ENCODE measurements at regions not wholly inside any gene's neighbourhood (a gene's known extent, or its start where the extent isn't known, plus 50 kb on each side); places are given as distances from the start of the nearest gene placed in this dataset.

GRCh38 chr15:83352119-83352518 is 67.7 kb upstream of the BNC1 start:
- no peaks in the 10 kb centered on the region for H3K9me3 ChIP-seq (ENCODE audit: low read length)
- peaks cover 0 to 5% of the 10 kb centered on the region in 2 experiments; a peak in 3 of 5 replicates for H3K27me3 ChIP-seq (ENCODE audit: control insufficient read depth in 1 of 2, insufficient read depth in 2 of 2, low read length in 2 of 2)
- intact Hi-C loops (cut with micrococcal nuclease; ENCODE audit: unreplicated experiment) (no loop called here), in situ Hi-C loops (cut with HindIII; ENCODE audit: extremely low pct_ligation_motif_present, low pct_unique_long_range_greater_than_20kb) (no loop called here)
- no peaks in the 10 kb centered on the region for H4K20me1 ChIP-seq (ENCODE audit: insufficient read depth, low read length)
- H2AFZ ChIP-seq (ENCODE audit: low read length) = no peak overlapping the region
- ChIA-PET POLR2A (no interaction called here), CTCF (ENCODE audit: low intra/inter-chr PET ratio, low total read pairs) (no interaction called here)
- ATAC-seq (no peak), DNase-seq (ENCODE audit: low spot score) (no peak), FAIRE-seq (no peak)
- TF ChIP-seq ZNF260 (CRISPR knock-in tag; IDR thresholded peaks at IDR 0.05; ENCODE audit: borderline replicate concordance, low read depth) = no peak
- TF ChIP-seq TMF1 (CRISPR knock-in tag; IDR thresholded peaks at IDR 0.05; ENCODE audit: low read depth) = no peak
- no peak for TF ChIP-seq SP2 (CRISPR knock-in tag; IDR thresholded peaks at IDR 0.05)
- TF ChIP-seq ZNF343 (CRISPR knock-in tag; IDR thresholded peaks at IDR 0.05) = no peak
- no peak for TF ChIP-seq EEA1 (CRISPR knock-in tag; IDR thresholded peaks at IDR 0.05; ENCODE audit: borderline replicate concordance)
- TF ChIP-seq ZNF160 (CRISPR knock-in tag; IDR thresholded peaks at IDR 0.05) = no peak
- TF ChIP-seq KLF16 (CRISPR knock-in tag; IDR thresholded peaks at IDR 0.05) = no peak
- TF ChIP-seq TFDP2 (CRISPR knock-in tag; IDR thresholded peaks at IDR 0.05) = no peak
- TF ChIP-seq CENPBD1 (CRISPR knock-in tag; IDR thresholded peaks at IDR 0.05; ENCODE audit: borderline replicate concordance, low read depth) = no peak
- TF ChIP-seq HNRNPLL (IDR thresholded peaks at IDR 0.05; ENCODE audit: low read depth, low read length, poor library complexity, severe bottlenecking) = no peak
- TF ChIP-seq ZNF512B (CRISPR knock-in tag; IDR thresholded peaks at IDR 0.05; ENCODE audit: borderline replicate concordance) = no peak
- no peak for TF ChIP-seq TCF7L2 (IDR thresholded peaks at IDR 0.05; ENCODE audit: low read depth, low read length)
- no peak for TF ChIP-seq SCMH1 (CRISPR knock-in tag; IDR thresholded peaks at IDR 0.05; ENCODE audit: borderline replicate concordance)
- TF ChIP-seq ZNF703 (CRISPR knock-in tag; IDR thresholded peaks at IDR 0.05; ENCODE audit: borderline replicate concordance) = no peak
- no peak overlapping the region for H3K4me3 ChIP-seq (replicated peaks in 1 of 3; ENCODE audit: insufficient read depth in 1 of 3, low read depth in 2 of 3, low read length in 3 of 3)
- H3K27ac ChIP-seq (ENCODE audit: extremely low read length, insufficient read depth, low read length) = no peak overlapping the region
- no peaks in the 10 kb centered on the region for H3K36me3 ChIP-seq (replicated peaks in 1 of 2; ENCODE audit: control insufficient read depth in 1 of 2, insufficient read depth in 2 of 2, low read length in 2 of 2)
- H3K79me2 ChIP-seq (ENCODE audit: insufficient read depth, low read length) = no peaks in the 10 kb centered on the region
- no TSS peak for BruUV-seq (replicated peaks)
- no peak overlapping the region for H3K9ac ChIP-seq (ENCODE audit: insufficient read depth, low read depth, low read length)
- WGBS (ENCODE audit: low lambda C conversion rate) = 40% methylated on average over 1 of the region's 1 CpG
- H3K4me2 ChIP-seq (ENCODE audit: low read depth, low read length) = no peak overlapping the region
- H3K4me1 ChIP-seq (ENCODE audit: insufficient read depth, low read length) = no peaks in the 10 kb centered on the region
